WTC11 (cell line): ENCODE measurements at regions not wholly inside any gene's neighbourhood (a gene's known extent, or its start where the extent isn't known, plus 50 kb on each side); places are given as distances from the start of the nearest gene placed in this dataset.

Experiments
- ATAC-seq: fragments of 200-7000 bp; cut with Tn5 transposase; 2 replicates; pipeline ENCODE4 v1.10.0; 2021; ENCODE audit warnings: mild to moderate bottlenecking, moderate library complexity
- CTCF ChIA-PET: fragments of 300-600 bp; sonication (Branson Sonifier 250); formaldehyde crosslinking; loops from one replicate; lab custom pipeline; 2021; ENCODE audit warnings: antibody characterized with exemption; lab: Charles Lee
- POLR2A ChIA-PET: fragments of 350-600 bp; sonication (Branson Sonifier 250); formaldehyde crosslinking; loops from one replicate; lab custom pipeline; 2021; ENCODE audit warnings: antibody characterized with exemption; lab: Charles Lee
- DNase-seq: peaks from one replicate; pipeline ENCODE4 v3.0.0; 2021; ENCODE audit warnings: low spot score
- H3K27ac Mint-ChIP-seq: 2 replicates; pipeline ENCODE4 v1.8.0; 2021; ENCODE audit warnings: mixed read lengths
- H3K27me3 Mint-ChIP-seq: 2 replicates; pipeline ENCODE4 v1.8.0; 2021; ENCODE audit warnings: low read depth, mild to moderate bottlenecking, moderate library complexity, mixed read lengths
- H3K36me3 Mint-ChIP-seq: 2 replicates; pipeline ENCODE4 v1.8.0; 2021; ENCODE audit warnings: mixed read lengths
- H3K4me1 Mint-ChIP-seq: 2 replicates; pipeline ENCODE4 v1.8.0; 2022; ENCODE audit warnings: mixed read lengths
- H3K4me3 Mint-ChIP-seq: 2 replicates; pipeline ENCODE4 v1.8.0; 2021; ENCODE audit warnings: mild to moderate bottlenecking, moderate library complexity, mixed read lengths
- H3K9me3 Mint-ChIP-seq: 2 replicates; pipeline ENCODE4 v1.8.0; 2021; ENCODE audit warnings: mixed read lengths
- AFF4 ChIP-seq: sonication (generic); formaldehyde crosslinking; IDR thresholded peaks from 2 replicates; pipeline ENCODE4 v1.8.1; 2023; ENCODE audit warnings: mild to moderate bottlenecking, missing genetic modification reagents, borderline replicate concordance
- ATF1 ChIP-seq: sonication (generic); formaldehyde crosslinking; IDR thresholded peaks from 2 replicates; pipeline ENCODE4 v1.8.1; 2023; ENCODE audit warnings: mild to moderate bottlenecking, moderate library complexity, missing genetic modification reagents
- CBFB ChIP-seq: sonication (generic); formaldehyde crosslinking; IDR thresholded peaks from 2 replicates; pipeline ENCODE4 v1.8.1; 2022; ENCODE audit warnings: mild to moderate bottlenecking, low read depth, missing genetic modification reagents
- CDX4 ChIP-seq: fragments of 250-450 bp; sonication (Bioruptor Pico); IDR thresholded peaks from 2 replicates; pipeline ENCODE4 v1.9.0; 2021; ENCODE audit warnings: moderate library complexity, mild to moderate bottlenecking, inconsistent platforms, borderline replicate concordance
- E2F4 ChIP-seq: sonication (generic); formaldehyde crosslinking; IDR thresholded peaks from 2 replicates; pipeline ENCODE4 v1.8.1; 2022; ENCODE audit warnings: low read depth, mild to moderate bottlenecking, moderate library complexity, missing genetic modification reagents, borderline replicate concordance
- IRF2 ChIP-seq: sonication (generic); formaldehyde crosslinking; IDR thresholded peaks from 2 replicates; pipeline ENCODE4 v1.8.0; 2022; ENCODE audit warnings: low read depth, missing genetic modification reagents, borderline replicate concordance
- KAT7 ChIP-seq: sonication (generic); formaldehyde crosslinking; IDR thresholded peaks from 2 replicates; pipeline ENCODE4 v1.8.1; 2023; ENCODE audit warnings: missing genetic modification reagents, mild to moderate bottlenecking, borderline replicate concordance
- NFE2L1 ChIP-seq: sonication (generic); formaldehyde crosslinking; IDR thresholded peaks from 2 replicates; pipeline ENCODE4 v1.8.1; 2023; ENCODE audit warnings: missing genetic modification reagents
- NR3C1 ChIP-seq: sonication (generic); formaldehyde crosslinking; conservative IDR thresholded peaks from 2 replicates; pipeline ENCODE4 v1.8.1; 2023; ENCODE audit warnings: low read depth, mild to moderate bottlenecking, missing genetic modification reagents
- OVOL2 ChIP-seq: fragments of 250-450 bp; sonication (Bioruptor Pico); IDR thresholded peaks from 2 replicates; pipeline ENCODE4 v1.9.0; 2021; ENCODE audit warnings: mild to moderate bottlenecking, borderline replicate concordance
- SP1 ChIP-seq: sonication (generic); formaldehyde crosslinking; conservative IDR thresholded peaks from 2 replicates; pipeline ENCODE4 v1.8.1; 2022; ENCODE audit warnings: missing genetic modification reagents
- TEAD1 ChIP-seq: sonication (generic); formaldehyde crosslinking; IDR thresholded peaks from 2 replicates; pipeline ENCODE4 v1.8.0; 2022; ENCODE audit warnings: mild to moderate bottlenecking, missing genetic modification reagents
- ZNF232 ChIP-seq: sonication (generic); formaldehyde crosslinking; IDR thresholded peaks from 2 replicates; pipeline ENCODE4 v1.8.0; 2022; ENCODE audit warnings: mild to moderate bottlenecking, missing genetic modification reagents
- ZNF671 ChIP-seq: fragments of 250-450 bp; sonication (Bioruptor Pico); IDR thresholded peaks from 2 replicates; pipeline ENCODE4 v1.8.0; 2021; ENCODE audit warnings: mild to moderate bottlenecking
- ZSCAN18 ChIP-seq: fragments of 250-450 bp; sonication (Bioruptor Pico); IDR thresholded peaks from 2 replicates; pipeline ENCODE4 v2.1.2; 2022; ENCODE audit warnings: mild to moderate bottlenecking, moderate library complexity

GRCh38 chr5:19322716-19323485 lies 665.1 kb downstream of the CDH18 start:
- Mint-ChIP-seq H3K36me3 (no peaks in the 10 kb centered on the region), H3K9me3 (no peaks in the 10 kb centered on the region), H3K4me1 (peaks cover 13% of the 10 kb centered on the region), H3K27me3 (no peaks in the 10 kb centered on the region), H3K27ac (peak overlapping the region; percentile 31), H3K4me3 (no peak overlapping the region)
- DNase-seq (no peak), ATAC-seq (0 out of 2 replicates have a peak, but pooled peaks have one; percentile 28)
- CTCF ChIA-PET, result no interaction called here
- POLR2A ChIA-PET, result no interaction called here
- TF ChIP-seq CBFB (CRISPR knock-in tag) (no peak), ATF1 (CRISPR knock-in tag) (no peak), E2F4 (CRISPR knock-in tag) (no peak), NFE2L1 (peak; percentile 48; the same call in 1 of the 2 replicates)

GRCh38 chr5:19334278-19334677 lies 653.7 kb downstream of the CDH18 start:
- peaks cover 18% of the 10 kb centered on the region for H3K9me3 Mint-ChIP-seq
- H3K4me3 Mint-ChIP-seq, result no peak overlapping the region
- CTCF ChIA-PET, result no interaction called here
- H3K27ac Mint-ChIP-seq, result no peak overlapping the region
- POLR2A ChIA-PET, result no interaction called here
- H3K27me3 Mint-ChIP-seq, result no peaks in the 10 kb centered on the region
- H3K4me1 Mint-ChIP-seq, result no peaks in the 10 kb centered on the region
- DNase-seq, result no peak
- ATAC-seq, result no peak
- TF ChIP-seq ZNF671 (CRISPR knock-in tag), result no peak
- H3K36me3 Mint-ChIP-seq, result peaks cover 4% of the 10 kb centered on the region

GRCh38 chr5:19342942-19343341 lies 645.1 kb downstream of the CDH18 start:
- no peaks in the 10 kb centered on the region for H3K27me3 Mint-ChIP-seq
- no peak for ATAC-seq
- TF ChIP-seq SP1 (CRISPR knock-in tag) (no peak), TEAD1 (no peak), IRF2 (no peak), ZNF232 (CRISPR knock-in tag) (no peak), E2F4 (CRISPR knock-in tag) (no peak), AFF4 (CRISPR knock-in tag) (no peak), OVOL2 (no peak), CDX4 (CRISPR knock-in tag) (no peak), KAT7 (CRISPR knock-in tag) (no peak), NR3C1 (CRISPR knock-in tag) (no peak), ZNF671 (CRISPR knock-in tag) (no peak), ZSCAN18 (CRISPR knock-in tag) (no peak)
- no peaks in the 10 kb centered on the region for H3K36me3 Mint-ChIP-seq
- CTCF ChIA-PET, result no interaction called here
- no peak for DNase-seq
- POLR2A ChIA-PET, result no interaction called here
- no peaks in the 10 kb centered on the region for H3K4me1 Mint-ChIP-seq
- peaks cover 17% of the 10 kb centered on the region for H3K9me3 Mint-ChIP-seq
- H3K4me3 Mint-ChIP-seq, result no peak overlapping the region
- no peak overlapping the region for H3K27ac Mint-ChIP-seq
